DOHH2 (cell line): ENCODE measurements at regions not wholly inside any gene's neighbourhood (a gene's known extent, or its start where the extent isn't known, plus 50 kb on each side); places are given as distances from the start of the nearest gene placed in this dataset.

Experiments used
- EZH2phosphoT487 ChIP-seq: fragments of 200-600 bp; sonication (generic); IDR thresholded peaks from 2 replicates; pipeline ENCODE4 v1.6.1; 2017; ENCODE audit warnings: borderline replicate concordance, mild to moderate bottlenecking, antibody characterized with exemption, low read length, moderate library complexity, mixed read lengths
- TF ChIP-seq, protein P1 (sequence below): fragments of 200-600 bp; sonication (generic); IDR thresholded peaks from one replicate; pipeline ENCODE4 v1.5.1; 2014; ENCODE audit warnings: antibody characterized with exemption, mild to moderate bottlenecking, low read depth, low read length; ENCODE audit not compliant: poor library complexity, severe bottlenecking

DNA sequence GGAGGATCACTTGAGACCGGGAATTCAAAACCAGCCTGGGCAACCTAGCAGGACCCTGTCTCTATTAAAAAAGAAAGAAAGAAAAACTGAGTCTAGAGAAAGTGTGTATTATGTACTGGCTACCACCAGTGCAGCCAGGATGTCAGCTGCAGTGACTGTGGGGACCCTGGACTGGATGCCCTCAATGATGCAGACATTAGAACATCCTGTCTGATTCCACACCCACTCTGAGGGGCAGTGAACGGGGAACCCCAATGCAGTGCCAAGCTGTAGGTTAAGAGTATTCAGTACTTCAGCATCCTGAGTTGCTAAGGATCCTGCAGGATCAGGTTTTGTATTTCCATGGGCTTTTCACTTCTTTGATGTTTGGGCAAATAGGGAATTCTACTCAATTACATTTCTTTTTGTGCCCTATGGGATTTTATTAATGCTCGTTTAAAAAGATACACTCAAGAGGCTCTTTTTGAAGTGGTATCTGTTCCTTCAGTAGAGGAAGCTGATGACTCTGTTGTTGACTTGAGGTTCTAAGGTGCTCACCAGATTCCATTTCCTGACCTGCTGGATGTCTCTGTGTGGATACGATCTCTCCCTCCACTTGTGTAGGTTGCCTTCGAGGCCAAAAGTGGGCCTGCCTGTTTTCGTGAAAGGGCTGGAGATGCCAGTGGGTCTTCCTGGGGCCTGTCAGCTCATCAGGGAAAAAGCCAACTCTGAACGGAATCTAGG, 85.9 kb upstream of the CLCN4 start:
- TF ChIP-seq, protein P1, sequence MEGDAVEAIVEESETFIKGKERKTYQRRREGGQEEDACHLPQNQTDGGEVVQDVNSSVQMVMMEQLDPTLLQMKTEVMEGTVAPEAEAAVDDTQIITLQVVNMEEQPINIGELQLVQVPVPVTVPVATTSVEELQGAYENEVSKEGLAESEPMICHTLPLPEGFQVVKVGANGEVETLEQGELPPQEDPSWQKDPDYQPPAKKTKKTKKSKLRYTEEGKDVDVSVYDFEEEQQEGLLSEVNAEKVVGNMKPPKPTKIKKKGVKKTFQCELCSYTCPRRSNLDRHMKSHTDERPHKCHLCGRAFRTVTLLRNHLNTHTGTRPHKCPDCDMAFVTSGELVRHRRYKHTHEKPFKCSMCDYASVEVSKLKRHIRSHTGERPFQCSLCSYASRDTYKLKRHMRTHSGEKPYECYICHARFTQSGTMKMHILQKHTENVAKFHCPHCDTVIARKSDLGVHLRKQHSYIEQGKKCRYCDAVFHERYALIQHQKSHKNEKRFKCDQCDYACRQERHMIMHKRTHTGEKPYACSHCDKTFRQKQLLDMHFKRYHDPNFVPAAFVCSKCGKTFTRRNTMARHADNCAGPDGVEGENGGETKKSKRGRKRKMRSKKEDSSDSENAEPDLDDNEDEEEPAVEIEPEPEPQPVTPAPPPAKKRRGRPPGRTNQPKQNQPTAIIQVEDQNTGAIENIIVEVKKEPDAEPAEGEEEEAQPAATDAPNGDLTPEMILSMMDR: no peak
- no peak for TF ChIP-seq EZH2phosphoT487
